GM12865 (cell line): ENCODE measurements at regions not wholly inside any gene's neighbourhood (a gene's known extent, or its start where the extent isn't known, plus 50 kb on each side); places are given as distances from the start of the nearest gene placed in this dataset.

Source experiments
- DNase-seq: peaks from one replicate; pipeline ENCODE4 v3.0.0; 2010; ENCODE audit warnings: low read depth
- H3K4me3 ChIP-seq: 2 replicates; pipeline ENCODE4 v1.5.1; 2011; ENCODE audit warnings: mild to moderate bottlenecking, low read depth, low read length, control low read depth
- CTCF ChIP-seq: IDR thresholded peaks from 2 replicates; pipeline ENCODE4 v1.5.1; 2011; ENCODE audit warnings: low read length, control low read depth, low read depth, inconsistent platforms; ENCODE audit not compliant: insufficient read depth; ENCODE audit errors: missing control alignments

- no peak overlapping the region for H3K4me3 ChIP-seq
- TF ChIP-seq CTCF, result no peak
- no peak for DNase-seq
Measured at GRCh38 chr10:30793093-30793492, 163.5 kb upstream of the LYZL2 start.

GRCh38 chr10:30792025-30792424, 162.5 kb upstream of the LYZL2 start:
- no peak overlapping the region for H3K4me3 ChIP-seq
- no peak for DNase-seq
- no peak for TF ChIP-seq CTCF

- TF ChIP-seq CTCF, result no peak
- no peak overlapping the region for H3K4me3 ChIP-seq
- DNase-seq, result no peak
Measured at GRCh38 chr10:30791197-30791611, 161.7 kb upstream of the LYZL2 start.

- no peak overlapping the region for H3K4me3 ChIP-seq
- TF ChIP-seq CTCF, result no peak
- DNase-seq, result no peak
Measured at GRCh38 chr10:30789806-30790205, 160.3 kb upstream of the LYZL2 start.

GRCh38 chr10:30788307-30788706, 158.8 kb upstream of the LYZL2 start:
- no peak for DNase-seq
- no peak for TF ChIP-seq CTCF
- no peak overlapping the region for H3K4me3 ChIP-seq

- TF ChIP-seq CTCF, result no peak
- no peak for DNase-seq
- no peak overlapping the region for H3K4me3 ChIP-seq
Measured at GRCh38 chr10:30786906-30787305, 157.4 kb upstream of the LYZL2 start.

- no peak for DNase-seq
- H3K4me3 ChIP-seq, result no peak overlapping the region
- no peak for TF ChIP-seq CTCF
Measured at GRCh38 chr10:30786131-30786530, 156.6 kb upstream of the LYZL2 start.
